HCT116 (cell line): ENCODE measurements at regions not wholly inside any gene's neighbourhood (a gene's known extent, or its start where the extent isn't known, plus 50 kb on each side); places are given as distances from the start of the nearest gene placed in this dataset.

Source experiments
- EGR1 ChIP-seq: IDR thresholded peaks from 2 replicates; pipeline ENCODE4 v1.6.1; 2012; ENCODE audit warnings: low read depth
- EZH2 ChIP-seq: fragments of 200-600 bp; sonication (generic); IDR thresholded peaks from 2 replicates; pipeline ENCODE4 v1.6.1; 2017; ENCODE audit warnings: antibody characterized with exemption, mixed run types
- EZH2phosphoT487 ChIP-seq: fragments of 200-600 bp; IDR thresholded peaks from 2 replicates; pipeline ENCODE4 v1.6.1; 2018; ENCODE audit warnings: antibody characterized with exemption, borderline replicate concordance
- FOSL1 ChIP-seq: IDR thresholded peaks from 2 replicates; pipeline ENCODE4 v1.6.1; 2012; ENCODE audit warnings: low read depth
- JUND ChIP-seq: IDR thresholded peaks from 2 replicates; pipeline ENCODE4 v1.6.1; 2012
- POLR2AphosphoS5 ChIP-seq: IDR thresholded peaks from 2 replicates; pipeline ENCODE4 v1.6.1; 2011; ENCODE audit warnings: mild to moderate bottlenecking, low read depth, low read length, moderate library complexity
- RAD21 ChIP-seq: IDR thresholded peaks from 2 replicates; pipeline ENCODE4 v1.6.1; 2012; ENCODE audit warnings: low read depth, mild to moderate bottlenecking
- SRF ChIP-seq: IDR thresholded peaks from 2 replicates; pipeline ENCODE4 v1.6.1; 2012; ENCODE audit warnings: low read depth
- TCF7L2 ChIP-seq: IDR thresholded peaks from 2 replicates; pipeline ENCODE4 v1.7.0; 2011; ENCODE audit warnings: borderline replicate concordance, inconsistent platforms; ENCODE audit not compliant: insufficient read depth, insufficient read length; ENCODE audit errors: extremely low read depth
- TF ChIP-seq, protein P1 (sequence below), 3 experiments: fragments of 200-600 bp in 1 of 3; sonication (generic) in 1 of 3; IDR thresholded peaks in 2 of 3; conservative IDR thresholded peaks in 1 of 3; 2 replicates each; pipeline ENCODE4 v1.5.1; 2012 to 2017; ENCODE audit warnings: low read depth in 2 of 3, low read length in 2 of 3, antibody characterized with exemption in 1 of 3, borderline replicate concordance in 1 of 3, control low read depth in 1 of 3, mild to moderate bottlenecking in 1 of 3, mixed read lengths in 1 of 3, mixed run types in 1 of 3, moderate library complexity in 1 of 3; ENCODE audit not compliant: insufficient read depth in 1 of 3
- TF ChIP-seq, protein P2 (sequence below): IDR thresholded peaks from 2 replicates; pipeline ENCODE4 v1.6.1; 2011; ENCODE audit warnings: mild to moderate bottlenecking, low read length, moderate library complexity; ENCODE audit not compliant: insufficient replicate concordance; ENCODE audit errors: extremely low read depth
- TF ChIP-seq, protein P3 (sequence below): IDR thresholded peaks from 2 replicates; pipeline ENCODE4 v1.6.1; 2012; ENCODE audit warnings: low read depth
- TF ChIP-seq, protein P4 (sequence below): IDR thresholded peaks from 2 replicates; pipeline ENCODE4 v1.6.1; 2012

DNA sequence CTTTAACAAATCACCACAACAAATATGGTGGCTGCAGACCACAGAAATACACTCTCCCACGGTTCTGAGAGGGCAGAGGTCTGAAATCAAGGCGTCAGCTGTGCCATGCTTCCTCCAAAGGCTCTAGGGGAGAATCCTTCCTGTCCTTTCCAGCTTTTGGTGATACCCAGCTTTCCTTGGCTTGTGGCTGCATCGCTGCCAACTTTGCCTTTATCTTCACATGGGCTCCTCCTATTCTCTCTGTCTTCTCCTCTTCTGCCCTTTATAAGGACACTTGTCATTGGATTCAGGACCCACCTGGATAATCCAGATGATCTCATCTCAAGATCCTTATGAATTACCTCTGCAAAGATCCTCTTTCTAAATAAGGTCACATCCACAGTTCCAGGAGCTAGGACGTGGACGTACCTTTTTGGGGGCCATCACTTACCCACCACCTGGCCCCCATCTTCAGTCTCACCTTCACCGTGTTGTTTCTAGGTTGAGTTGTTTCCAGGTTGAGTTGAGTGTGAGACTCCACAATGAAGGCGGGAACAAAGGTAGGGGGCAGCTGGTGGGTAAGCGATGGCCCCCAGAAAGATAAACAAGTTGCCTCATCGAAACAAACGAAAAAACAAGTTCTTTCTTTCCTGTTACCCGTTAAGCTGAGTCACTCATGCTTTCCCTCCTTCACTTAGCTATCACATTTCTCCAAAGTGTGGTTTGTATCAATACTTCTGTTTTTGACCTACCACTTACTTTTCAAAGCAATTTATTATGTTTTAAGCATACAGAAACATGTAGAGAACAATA lies 68.9 kb upstream of the SLC22A16 start:
- TF ChIP-seq, protein P1, sequence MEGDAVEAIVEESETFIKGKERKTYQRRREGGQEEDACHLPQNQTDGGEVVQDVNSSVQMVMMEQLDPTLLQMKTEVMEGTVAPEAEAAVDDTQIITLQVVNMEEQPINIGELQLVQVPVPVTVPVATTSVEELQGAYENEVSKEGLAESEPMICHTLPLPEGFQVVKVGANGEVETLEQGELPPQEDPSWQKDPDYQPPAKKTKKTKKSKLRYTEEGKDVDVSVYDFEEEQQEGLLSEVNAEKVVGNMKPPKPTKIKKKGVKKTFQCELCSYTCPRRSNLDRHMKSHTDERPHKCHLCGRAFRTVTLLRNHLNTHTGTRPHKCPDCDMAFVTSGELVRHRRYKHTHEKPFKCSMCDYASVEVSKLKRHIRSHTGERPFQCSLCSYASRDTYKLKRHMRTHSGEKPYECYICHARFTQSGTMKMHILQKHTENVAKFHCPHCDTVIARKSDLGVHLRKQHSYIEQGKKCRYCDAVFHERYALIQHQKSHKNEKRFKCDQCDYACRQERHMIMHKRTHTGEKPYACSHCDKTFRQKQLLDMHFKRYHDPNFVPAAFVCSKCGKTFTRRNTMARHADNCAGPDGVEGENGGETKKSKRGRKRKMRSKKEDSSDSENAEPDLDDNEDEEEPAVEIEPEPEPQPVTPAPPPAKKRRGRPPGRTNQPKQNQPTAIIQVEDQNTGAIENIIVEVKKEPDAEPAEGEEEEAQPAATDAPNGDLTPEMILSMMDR (IDR thresholded peaks at IDR 0.05 in 2 of 3, conservative IDR thresholded peaks at IDR 0.05 in 1 of 3; ENCODE audit: borderline replicate concordance in 1 of 3, insufficient read depth in 1 of 3, low read depth in 2 of 3, low read length in 2 of 3), result no peak
- TF ChIP-seq, protein P2, sequence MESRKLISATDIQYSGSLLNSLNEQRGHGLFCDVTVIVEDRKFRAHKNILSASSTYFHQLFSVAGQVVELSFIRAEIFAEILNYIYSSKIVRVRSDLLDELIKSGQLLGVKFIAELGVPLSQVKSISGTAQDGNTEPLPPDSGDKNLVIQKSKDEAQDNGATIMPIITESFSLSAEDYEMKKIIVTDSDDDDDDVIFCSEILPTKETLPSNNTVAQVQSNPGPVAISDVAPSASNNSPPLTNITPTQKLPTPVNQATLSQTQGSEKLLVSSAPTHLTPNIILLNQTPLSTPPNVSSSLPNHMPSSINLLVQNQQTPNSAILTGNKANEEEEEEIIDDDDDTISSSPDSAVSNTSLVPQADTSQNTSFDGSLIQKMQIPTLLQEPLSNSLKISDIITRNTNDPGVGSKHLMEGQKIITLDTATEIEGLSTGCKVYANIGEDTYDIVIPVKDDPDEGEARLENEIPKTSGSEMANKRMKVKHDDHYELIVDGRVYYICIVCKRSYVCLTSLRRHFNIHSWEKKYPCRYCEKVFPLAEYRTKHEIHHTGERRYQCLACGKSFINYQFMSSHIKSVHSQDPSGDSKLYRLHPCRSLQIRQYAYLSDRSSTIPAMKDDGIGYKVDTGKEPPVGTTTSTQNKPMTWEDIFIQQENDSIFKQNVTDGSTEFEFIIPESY, result no peak
- TF ChIP-seq POLR2AphosphoS5 (no peak), EZH2 (no peak), JUND (no peak), EGR1 (no peak), EZH2phosphoT487 (no peak), SRF (no peak), TCF7L2 (no peak), RAD21 (no peak), FOSL1 (no peak)
- TF ChIP-seq, protein P3, sequence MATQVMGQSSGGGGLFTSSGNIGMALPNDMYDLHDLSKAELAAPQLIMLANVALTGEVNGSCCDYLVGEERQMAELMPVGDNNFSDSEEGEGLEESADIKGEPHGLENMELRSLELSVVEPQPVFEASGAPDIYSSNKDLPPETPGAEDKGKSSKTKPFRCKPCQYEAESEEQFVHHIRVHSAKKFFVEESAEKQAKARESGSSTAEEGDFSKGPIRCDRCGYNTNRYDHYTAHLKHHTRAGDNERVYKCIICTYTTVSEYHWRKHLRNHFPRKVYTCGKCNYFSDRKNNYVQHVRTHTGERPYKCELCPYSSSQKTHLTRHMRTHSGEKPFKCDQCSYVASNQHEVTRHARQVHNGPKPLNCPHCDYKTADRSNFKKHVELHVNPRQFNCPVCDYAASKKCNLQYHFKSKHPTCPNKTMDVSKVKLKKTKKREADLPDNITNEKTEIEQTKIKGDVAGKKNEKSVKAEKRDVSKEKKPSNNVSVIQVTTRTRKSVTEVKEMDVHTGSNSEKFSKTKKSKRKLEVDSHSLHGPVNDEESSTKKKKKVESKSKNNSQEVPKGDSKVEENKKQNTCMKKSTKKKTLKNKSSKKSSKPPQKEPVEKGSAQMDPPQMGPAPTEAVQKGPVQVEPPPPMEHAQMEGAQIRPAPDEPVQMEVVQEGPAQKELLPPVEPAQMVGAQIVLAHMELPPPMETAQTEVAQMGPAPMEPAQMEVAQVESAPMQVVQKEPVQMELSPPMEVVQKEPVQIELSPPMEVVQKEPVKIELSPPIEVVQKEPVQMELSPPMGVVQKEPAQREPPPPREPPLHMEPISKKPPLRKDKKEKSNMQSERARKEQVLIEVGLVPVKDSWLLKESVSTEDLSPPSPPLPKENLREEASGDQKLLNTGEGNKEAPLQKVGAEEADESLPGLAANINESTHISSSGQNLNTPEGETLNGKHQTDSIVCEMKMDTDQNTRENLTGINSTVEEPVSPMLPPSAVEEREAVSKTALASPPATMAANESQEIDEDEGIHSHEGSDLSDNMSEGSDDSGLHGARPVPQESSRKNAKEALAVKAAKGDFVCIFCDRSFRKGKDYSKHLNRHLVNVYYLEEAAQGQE, result no peak
- TF ChIP-seq, protein P4, sequence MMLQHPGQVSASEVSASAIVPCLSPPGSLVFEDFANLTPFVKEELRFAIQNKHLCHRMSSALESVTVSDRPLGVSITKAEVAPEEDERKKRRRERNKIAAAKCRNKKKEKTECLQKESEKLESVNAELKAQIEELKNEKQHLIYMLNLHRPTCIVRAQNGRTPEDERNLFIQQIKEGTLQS, result no peak
